HepG2 (cell line): ENCODE measurements at regions not wholly inside any gene's neighbourhood (a gene's known extent, or its start where the extent isn't known, plus 50 kb on each side); places are given as distances from the start of the nearest gene placed in this dataset.

Experiments
- ATAC-seq: fragments of 200-7000 bp; cut with Tn5 transposase; 3 replicates; pipeline ENCODE4 v1.9.1; 2020; ENCODE audit warnings: mild to moderate bottlenecking, moderate library complexity
- BruUV-seq: library from RNA; stranded (reverse); fragments of 400-500 nt; replicated peaks from 2 replicates; lab custom pipeline; 2021; lab: Mats Ljungman, UMichigan
- CTCF ChIA-PET: fragments of 300-600 bp; formaldehyde crosslinking; extraction: SDS; loops from one replicate; lab custom pipeline; 2021; ENCODE audit warnings: low total read pairs, inconsistent platforms, low intra/inter-chr PET ratio; lab: Yijun Ruan, JAX
- POLR2A ChIA-PET: fragments of 350-600 bp; sonication (Branson Sonifier 250); formaldehyde crosslinking; loops from one replicate; lab custom pipeline; 2020; ENCODE audit warnings: antibody characterized with exemption, inconsistent platforms; lab: Yijun Ruan, JAX
- DNase-seq: peaks from one replicate; pipeline ENCODE4 v3.0.0-alpha.2; 2015; ENCODE audit warnings: low spot score
- FAIRE-seq: peaks from 3 replicates; lab custom pipeline; 2011; peaks lifted over from hg19 to GRCh38; lab: Jason Lieb, UNC
- H2AFZ ChIP-seq: one replicate; pipeline ENCODE4 v1.6.1; 2011; ENCODE audit warnings: low read length, inconsistent platforms
- H3K27ac ChIP-seq: fragments of 300-600 bp; 3 replicates; pipeline ENCODE4 v1.8.0; 2011; ENCODE audit warnings: mixed run types, mild to moderate bottlenecking, mixed read lengths, low read length, inconsistent platforms; ENCODE audit not compliant: insufficient read depth; ENCODE audit errors: extremely low read length
- H3K27me3 ChIP-seq, 2 experiments: fragments of 200-600 bp in 1 of 2; 2 replicates in 1 of 2; 3 replicates in 1 of 2; pipeline versions ENCODE4 v1.6.0 to v1.8.0; 2011; ENCODE audit warnings: low read length in 2 of 2, mild to moderate bottlenecking in 2 of 2, moderate library complexity in 2 of 2, inconsistent platforms in 1 of 2; ENCODE audit not compliant: insufficient read depth in 2 of 2, control insufficient read depth in 1 of 2
- H3K36me3 ChIP-seq, 2 experiments: fragments of 200-600 bp in 1 of 2; replicated peaks in 1 of 2; 2 replicates in 1 of 2; 3 replicates in 1 of 2; pipeline versions ENCODE4 v1.5.1 to v1.8.0; 2011; ENCODE audit warnings: low read length in 2 of 2, inconsistent platforms in 1 of 2; ENCODE audit not compliant: insufficient read depth in 2 of 2, control insufficient read depth in 1 of 2
- H3K4me1 ChIP-seq: 2 replicates; pipeline ENCODE4 v1.5.1; 2012; ENCODE audit warnings: low read length, inconsistent platforms; ENCODE audit not compliant: insufficient read depth
- H3K4me2 ChIP-seq: 2 replicates; pipeline ENCODE4 v1.6.0; 2011; ENCODE audit warnings: low read depth, low read length, inconsistent platforms
- H3K4me3 ChIP-seq, 3 experiments: fragments of 200-600 bp in 1 of 3; sonication (generic), shearing (Covaris generic) in 1 of 3; replicated peaks in 1 of 3; 2 replicates each; pipeline ENCODE4 v1.5.1; 2011 to 2016; ENCODE audit warnings: low read length in 3 of 3, inconsistent platforms in 2 of 3, low read depth in 2 of 3, mild to moderate bottlenecking in 2 of 3, control low read depth in 1 of 3, mixed read lengths in 1 of 3; ENCODE audit not compliant: insufficient read depth in 1 of 3
- H3K79me2 ChIP-seq: one replicate; pipeline ENCODE4 v1.6.1; 2011; ENCODE audit warnings: low read length, inconsistent platforms; ENCODE audit not compliant: insufficient read depth
- H3K9ac ChIP-seq: 2 replicates; pipeline ENCODE4 v1.6.0; 2011; ENCODE audit warnings: mild to moderate bottlenecking, low read depth, low read length, inconsistent platforms; ENCODE audit not compliant: insufficient read depth
- H3K9me3 ChIP-seq: 2 replicates; pipeline ENCODE4 v1.5.1; 2012; ENCODE audit warnings: mild to moderate bottlenecking, low read length
- H4K20me1 ChIP-seq: 2 replicates; pipeline ENCODE4 v1.6.0; 2011; ENCODE audit warnings: inconsistent platforms, mild to moderate bottlenecking, low read length, moderate library complexity; ENCODE audit not compliant: insufficient read depth
- GABPB1 ChIP-seq: IDR thresholded peaks from 2 replicates; pipeline ENCODE4 v1.6.1; 2016; ENCODE audit warnings: mild to moderate bottlenecking, missing genetic modification reagents, moderate library complexity, missing compliant biosample characterization
- HNF4A ChIP-seq: sonication (generic); formaldehyde crosslinking; IDR thresholded peaks from 2 replicates; pipeline ENCODE4 v1.4.0; 2020; ENCODE audit warnings: missing genetic modification reagents
- KDM6A ChIP-seq: IDR thresholded peaks from 2 replicates; pipeline ENCODE4 v1.6.1; 2016; ENCODE audit warnings: low read depth
- KLF12 ChIP-seq: sonication (generic); formaldehyde crosslinking; IDR thresholded peaks from 2 replicates; pipeline ENCODE4 v1.4.0; 2020; ENCODE audit warnings: missing genetic modification reagents, borderline replicate concordance
- MIER2 ChIP-seq: IDR thresholded peaks from 2 replicates; pipeline ENCODE4 v1.6.1; 2016; ENCODE audit warnings: missing biosample characterization, missing genetic modification reagents
- MIER3 ChIP-seq: IDR thresholded peaks from 2 replicates; pipeline ENCODE4 v1.6.1; 2016; ENCODE audit warnings: missing compliant biosample characterization, borderline replicate concordance
- NFE2L1 ChIP-seq: sonication (generic); formaldehyde crosslinking; IDR thresholded peaks from 2 replicates; pipeline ENCODE4 v1.4.0; 2020; ENCODE audit warnings: missing genetic modification reagents, mild to moderate bottlenecking, borderline replicate concordance
- SMARCC2 ChIP-seq: fragments of 450-650 bp; IDR thresholded peaks from 2 replicates; pipeline ENCODE4 v1.6.1; 2017; ENCODE audit warnings: antibody characterized with exemption, mild to moderate bottlenecking
- TBL1XR1 ChIP-seq: fragments of 150-350 bp; IDR thresholded peaks from 2 replicates; pipeline ENCODE4 v1.6.1; 2014; ENCODE audit warnings: borderline replicate concordance, low read length; ENCODE audit not compliant: partially characterized antibody
- ZNF333 ChIP-seq: sonication (generic); formaldehyde crosslinking; IDR thresholded peaks from 2 replicates; pipeline ENCODE4 v1.4.0; 2020; ENCODE audit warnings: mild to moderate bottlenecking, missing genetic modification reagents, borderline replicate concordance
- WGBS: methylation state at CpG from one replicate; pipeline ENCODE4 v1.1.6; 2017; ENCODE audit warnings: low lambda C conversion rate; 5-methylcytosine and 5-hydroxymethylcytosine counted together
- in situ Hi-C: cut with HindIII; loops from 2 replicates; pipeline ENCODE4 v1.10.0; 2017; ENCODE audit warnings: low pct_unique_long_range_greater_than_20kb; ENCODE audit not compliant: extremely low pct_ligation_motif_present
- intact Hi-C: fragments of 100-400 bp; cut with micrococcal nuclease; formaldehyde crosslinking; loops from one replicate; pipeline ENCODE4 v1.10.0; 2022; ENCODE audit not compliant: unreplicated experiment
- TF ChIP-seq, protein P1 (sequence below): sonication (generic); formaldehyde crosslinking; conservative IDR thresholded peaks from 2 replicates; pipeline ENCODE4 v1.8.1; 2023; ENCODE audit warnings: missing genetic modification reagents

- POLR2A ChIA-PET, result no interaction called here
- no TSS peak for BruUV-seq
- Histone ChIP-seq H4K20me1 (no peaks in the 10 kb centered on the region), H3K27me3 (no peaks in the 10 kb centered on the region), H3K4me1 (no peaks in the 10 kb centered on the region), H3K9me3 (no peaks in the 10 kb centered on the region), H3K36me3 (no peaks in the 10 kb centered on the region), H3K27ac (no peak overlapping the region), H2AFZ (no peak overlapping the region), H3K4me3 (no peak overlapping the region), H3K9ac (no peak overlapping the region), H3K79me2 (no peaks in the 10 kb centered on the region), H3K4me2 (no peak overlapping the region)
- no peak for DNase-seq
- WGBS, result 0% methylated on average over 3 of the region's 3 CpGs
- FAIRE-seq, result no peak
- no peak for ATAC-seq
- CTCF ChIA-PET, result no interaction called here
- in situ Hi-C loops (no loop called here), intact Hi-C loops (no loop called here)
- TF ChIP-seq TBL1XR1 (no peak), ZNF333 (CRISPR knock-in tag) (no peak), KDM6A (CRISPR knock-in tag) (no peak), GABPB1 (CRISPR knock-in tag) (no peak), NFE2L1 (CRISPR knock-in tag) (no peak), SMARCC2 (no peak), KLF12 (CRISPR knock-in tag) (no peak), HNF4A (no peak)
- TF ChIP-seq, protein P1, sequence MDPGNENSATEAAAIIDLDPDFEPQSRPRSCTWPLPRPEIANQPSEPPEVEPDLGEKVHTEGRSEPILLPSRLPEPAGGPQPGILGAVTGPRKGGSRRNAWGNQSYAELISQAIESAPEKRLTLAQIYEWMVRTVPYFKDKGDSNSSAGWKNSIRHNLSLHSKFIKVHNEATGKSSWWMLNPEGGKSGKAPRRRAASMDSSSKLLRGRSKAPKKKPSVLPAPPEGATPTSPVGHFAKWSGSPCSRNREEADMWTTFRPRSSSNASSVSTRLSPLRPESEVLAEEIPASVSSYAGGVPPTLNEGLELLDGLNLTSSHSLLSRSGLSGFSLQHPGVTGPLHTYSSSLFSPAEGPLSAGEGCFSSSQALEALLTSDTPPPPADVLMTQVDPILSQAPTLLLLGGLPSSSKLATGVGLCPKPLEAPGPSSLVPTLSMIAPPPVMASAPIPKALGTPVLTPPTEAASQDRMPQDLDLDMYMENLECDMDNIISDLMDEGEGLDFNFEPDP (CRISPR knock-in tag), result no peak
- TF ChIP-seq, all 625 proteins: peak for 0
Measured at GRCh38 chr14:96148631-96149030, 56.0 kb upstream of the BDKRB2 start.

DNA sequence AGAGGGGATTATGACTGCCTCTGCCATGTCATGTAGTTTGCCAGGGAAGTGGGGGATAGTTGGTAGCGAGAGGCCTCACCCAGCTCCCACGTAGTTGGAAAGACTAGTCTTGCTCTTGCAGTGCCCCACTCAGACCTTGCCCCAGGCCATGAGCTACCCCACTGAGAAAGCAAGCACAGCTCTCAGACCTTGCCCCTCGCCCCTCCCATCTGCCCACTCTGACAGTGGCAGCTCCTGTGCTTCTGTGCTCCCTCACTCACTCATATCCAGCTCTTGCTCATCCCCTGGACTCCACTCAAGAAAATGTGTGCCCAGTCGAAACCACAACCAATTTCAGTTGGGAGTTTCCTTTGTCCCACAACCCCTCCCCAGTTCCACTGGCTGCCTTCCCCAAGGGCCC lies 55.5 kb upstream of the BDKRB2 start:
- Histone ChIP-seq H3K4me2 (no peak overlapping the region), H3K27me3 (no peaks in the 10 kb centered on the region), H3K36me3 (no peaks in the 10 kb centered on the region), H3K79me2 (no peaks in the 10 kb centered on the region), H2AFZ (no peak overlapping the region), H4K20me1 (no peaks in the 10 kb centered on the region), H3K4me1 (no peaks in the 10 kb centered on the region), H3K9me3 (no peaks in the 10 kb centered on the region), H3K27ac (no peak overlapping the region), H3K9ac (no peak overlapping the region), H3K4me3 (no peak overlapping the region)
- ATAC-seq (no peak), DNase-seq (no peak), FAIRE-seq (no peak)
- intact Hi-C loops, result no loop called here
- TF ChIP-seq MIER2, result no peak
- no peak for TF ChIP-seq MIER3 (CRISPR knock-in tag)
- ChIA-PET CTCF (no interaction called here), POLR2A (no interaction called here)
- in situ Hi-C loops, result no loop called here
- no TSS peak for BruUV-seq
- 18% methylated on average over 4 of the region's 4 CpGs for WGBS
